Lower leg skin (tissue), 3 donors: ENCODE measurements at regions not wholly inside any gene's neighbourhood (a gene's known extent, or its start where the extent isn't known, plus 50 kb on each side); places are given as distances from the start of the nearest gene placed in this dataset.

ENCODE experiments used
- CTCF ChIP-seq, 3 donors: fragments of 450-650 bp; IDR thresholded peaks; one replicate each; pipeline ENCODE4 v1.5.1; 2016; ENCODE audit warnings: antibody characterized with exemption in 3 of 3, mild to moderate bottlenecking in 3 of 3, moderate library complexity in 2 of 3
- POLR2A ChIP-seq, 2 donors: fragments of 450-650 bp; IDR thresholded peaks; one replicate each; pipeline ENCODE4 v1.6.1; 2016 to 2017; ENCODE audit warnings: antibody characterized with exemption in 2 of 2, mild to moderate bottlenecking in 1 of 2, moderate library complexity in 1 of 2

GRCh38 chr1:232302376-232303221, 327.3 kb downstream of the SIPA1L2 start:
- TF ChIP-seq CTCF (IDR thresholded peaks at IDR 0.05) (no peak), POLR2A (IDR thresholded peaks at IDR 0.05) (no peak)
